ENCODE measurements at regions not wholly inside any gene's neighbourhood (a gene's known extent, or its start where the extent isn't known, plus 50 kb on each side); places are given as distances from the start of the nearest gene placed in this dataset.

DNA sequence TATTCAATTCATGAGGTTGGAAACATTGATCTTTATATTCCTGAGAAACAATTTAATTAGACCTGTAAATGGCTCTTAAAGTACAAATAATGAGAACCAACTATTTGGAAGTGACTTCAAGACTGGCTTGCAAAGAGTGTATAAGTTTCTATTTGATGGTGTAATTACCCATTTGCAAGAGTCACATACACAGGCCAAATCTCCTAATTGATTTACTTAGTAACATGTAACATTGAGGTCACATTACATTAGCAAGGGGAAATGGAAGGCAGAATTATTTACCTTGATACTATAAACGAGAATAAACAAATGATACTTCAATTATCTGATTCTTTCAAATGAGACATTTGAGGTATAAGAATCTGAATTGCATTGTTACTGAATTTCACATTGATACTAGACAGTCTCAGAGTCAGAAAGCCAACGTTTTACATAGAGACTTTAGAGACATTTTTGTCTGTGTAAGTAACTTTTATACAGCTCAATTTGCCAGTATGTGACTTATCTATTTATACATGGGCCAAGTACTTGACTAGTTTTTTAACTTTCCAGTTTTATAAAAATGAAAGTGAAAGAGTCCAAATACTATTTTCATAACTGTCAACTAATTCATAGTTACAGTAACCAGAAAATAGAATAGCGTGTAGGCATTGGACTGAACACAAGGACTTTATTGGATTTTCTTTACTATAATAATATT is 95.6 kb upstream of the RFC3 start:
- TF ChIP-seq, protein P1, sequence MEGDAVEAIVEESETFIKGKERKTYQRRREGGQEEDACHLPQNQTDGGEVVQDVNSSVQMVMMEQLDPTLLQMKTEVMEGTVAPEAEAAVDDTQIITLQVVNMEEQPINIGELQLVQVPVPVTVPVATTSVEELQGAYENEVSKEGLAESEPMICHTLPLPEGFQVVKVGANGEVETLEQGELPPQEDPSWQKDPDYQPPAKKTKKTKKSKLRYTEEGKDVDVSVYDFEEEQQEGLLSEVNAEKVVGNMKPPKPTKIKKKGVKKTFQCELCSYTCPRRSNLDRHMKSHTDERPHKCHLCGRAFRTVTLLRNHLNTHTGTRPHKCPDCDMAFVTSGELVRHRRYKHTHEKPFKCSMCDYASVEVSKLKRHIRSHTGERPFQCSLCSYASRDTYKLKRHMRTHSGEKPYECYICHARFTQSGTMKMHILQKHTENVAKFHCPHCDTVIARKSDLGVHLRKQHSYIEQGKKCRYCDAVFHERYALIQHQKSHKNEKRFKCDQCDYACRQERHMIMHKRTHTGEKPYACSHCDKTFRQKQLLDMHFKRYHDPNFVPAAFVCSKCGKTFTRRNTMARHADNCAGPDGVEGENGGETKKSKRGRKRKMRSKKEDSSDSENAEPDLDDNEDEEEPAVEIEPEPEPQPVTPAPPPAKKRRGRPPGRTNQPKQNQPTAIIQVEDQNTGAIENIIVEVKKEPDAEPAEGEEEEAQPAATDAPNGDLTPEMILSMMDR (IDR thresholded peaks at IDR 0.05): no peak
- TF ChIP-seq POLR2AphosphoS5 (IDR thresholded peaks at IDR 0.05): no peak
- TF ChIP-seq POLR2A (IDR thresholded peaks at IDR 0.05; ENCODE audit: low read depth): no peak

Data from esophagus muscularis mucosa (tissue), 3 donors.